ENCODE measurements at regions not wholly inside any gene's neighbourhood (a gene's known extent, or its start where the extent isn't known, plus 50 kb on each side); places are given as distances from the start of the nearest gene placed in this dataset.
"Not testable (repeated sequence)": the region's sequence is repeated elsewhere in the genome, so short reads cannot be mapped to it uniquely, and the experiment has no call there.

- DNase-seq: no peak
These were observed 162.3 kb downstream of the SKIDA1 start for GRCh38 chr10:21363092-21363730.

DNA sequence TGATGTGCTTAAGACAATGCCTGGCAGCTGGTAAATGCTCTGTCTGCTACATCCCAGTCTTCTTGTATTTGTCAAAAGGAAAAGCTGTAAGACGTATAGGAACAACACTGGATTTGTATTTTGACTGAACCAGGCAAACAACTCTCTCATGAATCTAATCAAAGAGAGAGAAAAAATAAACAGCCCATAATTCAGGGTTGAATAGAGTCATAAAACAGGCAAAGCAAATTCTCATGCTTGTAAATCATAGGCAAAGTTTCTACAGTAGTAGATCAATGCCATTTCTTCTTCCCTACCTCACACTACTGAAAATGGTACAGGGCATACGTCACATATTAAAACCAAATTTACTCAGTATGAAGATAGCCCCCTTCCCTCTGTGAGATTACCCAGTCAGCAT, 166.3 kb downstream of the SKIDA1 start:
- DNase-seq: no peak

GRCh38 chr10:21355591-21356011, 169.9 kb downstream of the SKIDA1 start:
- no peak for DNase-seq

DNA sequence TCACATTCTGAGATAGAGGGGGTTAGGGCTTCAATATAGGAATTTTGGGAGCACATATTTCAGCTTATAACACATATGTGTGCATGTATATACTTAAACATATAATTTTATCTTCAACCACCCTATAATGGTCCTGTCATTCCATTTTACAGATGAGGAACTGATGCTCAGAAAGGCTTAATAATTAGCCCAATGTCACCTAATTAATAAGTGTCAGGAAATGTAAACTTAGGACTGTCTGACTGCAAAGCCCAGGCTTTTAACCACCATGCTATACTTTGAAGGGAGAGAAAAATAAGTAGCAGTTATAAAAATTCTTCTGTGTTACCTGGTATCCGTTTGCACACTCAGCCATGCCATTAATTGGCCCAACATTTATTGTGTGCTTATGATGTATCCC, 172.6 kb downstream of the SKIDA1 start:
- DNase-seq: no peak

- not testable (repeated sequence) for DNase-seq
These were observed 173.9 kb downstream of the SKIDA1 start for GRCh38 chr10:21351594-21351993.

- DNase-seq: no peak
These were observed 175.6 kb downstream of the SKIDA1 start for GRCh38 chr10:21349912-21350286.

DNA sequence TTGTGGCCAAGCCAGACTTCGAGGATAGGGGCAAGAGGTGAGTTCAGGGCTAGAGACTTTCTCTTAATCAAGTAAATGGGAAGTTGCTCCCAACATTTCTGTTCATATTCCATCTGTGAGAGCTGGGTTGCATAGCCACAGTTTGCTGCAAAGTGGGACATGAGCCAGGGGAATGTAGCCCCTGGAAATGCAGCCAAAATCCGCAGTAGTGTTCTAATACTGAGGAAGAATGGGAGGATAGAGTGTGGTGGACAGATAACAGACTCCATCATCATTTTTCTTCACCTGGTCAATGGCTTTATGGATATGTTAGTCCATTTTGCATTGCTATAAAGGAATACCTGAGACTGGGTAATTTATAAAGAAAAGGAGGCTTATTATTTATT, 177.7 kb downstream of the SKIDA1 start:
- DNase-seq: no peak

GRCh38 chr10:21347043-21347784, 178.3 kb downstream of the SKIDA1 start:
- no peak for DNase-seq

DNA sequence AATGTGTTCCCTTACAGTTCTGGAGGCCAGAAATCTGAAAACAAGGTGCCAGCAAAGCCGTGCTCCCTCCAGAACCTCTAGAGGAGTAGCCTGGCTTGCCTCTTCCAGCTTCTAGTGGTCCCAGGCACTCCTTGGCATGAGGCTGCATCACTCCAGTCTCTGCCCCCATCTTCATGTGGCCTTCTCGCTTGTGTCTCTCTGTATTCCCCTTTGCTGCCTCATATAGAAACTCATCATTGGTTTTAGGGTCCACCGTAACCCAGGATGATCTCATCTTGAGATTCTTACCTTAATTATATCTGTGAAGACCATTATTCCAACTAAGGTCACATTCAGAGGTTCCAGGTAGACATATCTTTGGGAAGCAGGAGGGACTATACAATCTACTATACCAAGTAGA, 182.4 kb downstream of the SKIDA1 start:
- DNase-seq: no peak

- DNase-seq: not testable (repeated sequence)
These were observed 183.0 kb downstream of the SKIDA1 start for GRCh38 chr10:21342499-21342898.

GRCh38 chr10:21340331-21340730, 185.2 kb downstream of the SKIDA1 start:
- no peak for DNase-seq

- DNase-seq: no peak
These were observed 188.2 kb downstream of the SKIDA1 start for GRCh38 chr10:21337171-21337792.

DNA sequence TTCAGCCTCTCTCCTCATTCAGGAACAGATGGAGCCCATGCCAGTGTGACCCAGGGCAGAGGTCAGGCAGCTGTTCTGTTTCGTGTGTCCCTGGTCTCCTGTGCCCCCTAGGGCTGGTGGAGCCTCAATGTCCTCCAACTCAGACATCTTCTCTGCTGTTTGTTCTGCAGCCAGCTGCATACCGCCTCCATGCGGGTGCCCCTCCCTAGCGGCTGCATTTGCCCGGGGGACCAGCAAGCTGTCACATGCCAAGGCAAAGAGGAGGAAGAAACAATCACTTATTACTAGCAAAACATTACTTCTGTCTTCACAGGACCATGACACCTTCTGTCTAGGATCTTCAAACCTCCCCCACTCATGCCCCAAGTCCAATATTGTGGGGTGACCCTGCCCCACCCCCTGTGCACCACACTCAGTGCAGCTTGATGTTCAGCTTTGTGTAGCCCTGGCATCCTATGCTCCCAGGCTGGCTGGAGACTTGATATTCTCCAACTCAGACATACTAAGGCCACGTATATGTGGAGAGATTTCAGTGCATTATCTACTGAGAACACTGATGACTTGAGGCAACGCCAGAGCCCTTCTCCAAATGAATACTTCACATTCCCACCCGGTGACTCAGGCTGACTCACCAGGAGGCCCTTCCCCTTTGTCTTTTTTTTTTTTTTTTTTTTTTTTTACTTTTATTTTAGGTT, 188.9 kb downstream of the SKIDA1 start:
- DNase-seq: no peak

DNA sequence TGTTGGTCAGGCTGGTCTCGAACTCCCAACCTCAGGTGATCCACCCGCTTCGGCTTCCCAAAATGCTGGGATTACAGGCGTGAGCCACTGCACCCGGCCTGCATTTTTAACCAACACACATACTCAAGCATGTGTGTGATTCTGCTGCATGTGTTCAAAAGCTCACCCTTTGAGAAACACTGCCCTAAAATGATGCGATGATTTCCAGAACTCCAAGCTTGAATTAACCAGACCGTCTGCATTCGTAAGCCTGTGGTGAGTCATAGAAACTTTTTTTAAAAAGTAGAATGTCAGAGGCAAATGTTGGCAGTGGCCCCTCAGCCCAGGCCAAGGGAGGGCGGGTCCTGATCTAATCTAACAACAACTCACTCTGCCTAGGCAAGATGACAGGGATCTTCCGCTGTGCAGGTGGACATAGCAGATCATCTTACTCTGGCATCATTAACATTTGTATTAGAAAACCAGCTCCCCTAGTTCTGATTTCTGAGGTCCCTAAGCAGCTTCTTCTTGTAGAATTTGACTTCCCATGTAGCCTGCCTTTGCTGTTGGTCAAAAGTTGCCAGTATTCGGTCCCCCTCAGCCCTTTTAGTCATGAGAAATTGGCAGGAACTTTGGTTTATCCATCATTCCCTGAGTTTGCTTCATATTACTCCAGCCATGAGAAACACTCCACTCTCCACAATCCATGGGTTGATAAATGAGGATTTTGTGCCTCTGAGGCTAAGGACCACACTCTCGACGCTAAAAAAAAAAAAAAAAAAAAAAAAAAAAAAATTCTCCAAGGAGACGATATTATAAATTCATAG, 190.4 kb downstream of the SKIDA1 start:
- DNase-seq: no peak

- DNase-seq: no peak
These were observed 194.9 kb downstream of the SKIDA1 start for GRCh38 chr10:21330628-21331020.

DNA sequence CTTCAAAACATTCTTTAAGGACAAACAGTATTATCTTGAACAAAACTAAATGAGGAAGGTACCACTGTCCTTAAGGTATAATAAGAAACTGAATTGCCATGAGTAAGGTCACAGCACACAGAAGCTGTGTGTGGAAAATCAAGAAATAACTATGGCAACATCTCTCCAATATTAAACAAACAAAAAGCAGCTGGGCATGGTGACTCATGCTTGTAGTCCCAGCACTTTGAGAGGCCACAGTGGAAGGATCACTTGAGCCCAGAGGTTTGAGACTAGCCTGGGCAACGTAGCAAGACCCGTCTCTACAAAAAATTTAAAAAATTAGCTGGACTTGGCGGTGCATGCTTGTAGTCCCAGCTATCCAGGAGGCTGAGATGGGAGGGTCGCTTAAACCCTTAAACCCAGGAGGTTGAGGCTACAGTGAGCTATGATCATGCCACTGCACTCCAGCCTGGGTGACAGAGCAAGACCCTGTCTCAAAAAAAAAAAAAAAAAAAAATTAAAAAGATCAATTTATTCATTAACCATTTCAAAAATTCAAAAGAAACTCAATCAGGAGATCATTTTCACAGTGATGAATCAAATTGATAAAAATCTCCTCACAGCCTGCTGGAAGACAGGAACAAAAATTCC, 195.4 kb downstream of the SKIDA1 start:
- no peak for DNase-seq

DNA sequence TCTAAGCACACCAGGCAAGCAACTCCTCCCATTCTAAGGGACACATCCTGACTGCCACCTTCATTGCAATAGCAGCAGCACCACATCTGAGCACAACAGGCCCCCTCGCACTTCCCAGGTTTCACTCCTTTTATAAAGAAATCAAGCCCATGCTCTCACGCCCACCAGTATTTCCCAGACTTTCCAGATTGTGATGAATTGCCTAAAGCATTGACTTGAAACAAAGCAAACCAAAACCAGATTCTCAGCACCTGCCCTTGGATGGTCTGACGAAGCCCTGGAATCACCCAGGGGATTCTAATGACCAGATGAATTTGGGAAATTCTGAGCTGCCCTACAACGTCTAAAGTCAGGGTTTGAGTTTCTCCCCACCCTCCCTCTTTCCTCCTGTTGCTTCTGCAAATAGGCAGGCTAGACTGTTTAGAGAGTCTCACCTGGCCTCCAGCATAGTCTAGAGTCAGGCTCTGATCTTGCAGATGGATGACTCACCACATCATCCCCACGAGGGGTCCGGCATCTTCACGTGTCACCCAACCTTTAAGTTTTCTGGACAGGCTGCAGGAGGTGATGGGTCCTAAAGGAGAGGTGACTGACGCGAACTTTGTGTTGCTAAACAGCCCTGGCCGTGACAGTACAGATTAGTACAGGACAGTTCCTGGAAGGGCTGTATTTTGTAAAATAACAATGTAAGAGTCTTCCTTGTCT, 198.0 kb downstream of the SKIDA1 start:
- DNase-seq: no peak

DNA sequence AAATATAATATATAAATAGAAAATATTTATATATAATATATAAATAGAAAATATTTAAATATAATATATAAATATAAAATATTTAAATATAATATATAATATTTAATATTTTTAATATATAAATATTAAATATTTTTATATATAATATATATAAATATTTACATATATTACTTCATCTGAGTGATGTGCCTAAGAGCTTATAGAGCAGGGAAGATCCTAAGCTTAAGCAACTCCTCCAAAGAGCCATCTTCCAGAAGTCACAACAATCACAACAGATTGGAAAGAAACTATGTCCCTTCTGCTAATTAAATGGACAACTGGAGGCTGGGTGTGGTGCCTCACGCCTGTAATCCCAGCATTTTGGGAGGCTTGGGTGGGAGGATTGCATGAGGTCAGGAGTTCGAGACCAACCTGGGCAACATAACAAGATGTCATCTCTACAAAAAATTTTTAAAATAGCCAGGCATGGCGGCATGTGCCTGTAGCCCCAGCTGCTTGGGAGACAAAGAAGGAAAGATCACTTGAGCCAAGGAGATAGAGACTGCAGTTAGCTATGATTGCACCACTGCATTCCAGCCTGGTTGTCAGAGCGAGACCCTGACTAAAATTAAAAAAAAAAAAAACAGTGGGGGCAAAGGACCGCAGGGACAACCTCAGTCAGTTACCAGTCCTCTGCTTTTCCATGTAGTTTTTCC, 198.7 kb downstream of the SKIDA1 start:
- no peak for DNase-seq

DNA sequence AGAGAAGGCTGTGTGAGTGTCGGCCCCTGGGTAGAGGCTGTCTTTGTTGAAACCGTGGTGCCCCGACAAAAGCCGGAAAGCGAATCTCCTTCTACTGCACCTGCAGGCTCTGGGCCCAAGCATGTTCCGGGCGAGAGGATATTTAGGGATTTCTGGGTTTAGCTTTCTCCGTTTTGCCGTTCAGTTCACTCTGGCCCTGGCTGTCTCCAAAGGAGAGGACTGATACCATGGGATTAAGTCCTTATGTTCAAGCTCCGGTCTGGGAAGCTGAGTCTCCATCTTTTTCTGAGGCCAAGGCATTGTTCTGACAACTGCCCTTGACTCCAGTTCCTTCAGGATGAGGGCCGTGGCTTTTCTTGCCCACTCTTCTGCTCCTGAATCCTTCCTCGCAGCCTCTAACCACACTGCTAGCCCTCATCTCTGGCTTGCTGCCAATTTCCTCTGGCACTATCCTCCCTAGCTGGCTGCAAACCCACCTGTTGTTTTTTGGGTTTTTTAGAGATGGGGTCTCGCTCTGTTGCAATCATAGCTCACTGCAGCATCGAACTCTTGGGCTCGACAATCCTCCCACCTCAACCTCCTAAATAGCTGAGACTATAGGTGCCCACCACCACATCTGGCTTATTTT, 206.8 kb downstream of the SKIDA1 start:
- no peak for DNase-seq

- DNase-seq: no peak
These were observed 207.6 kb downstream of the SKIDA1 start for GRCh38 chr10:21317902-21318301.

Data from midbrain (tissue), 1 donor.